Right renal cortex interstitium (tissue), 3 donors: ENCODE measurements at regions not wholly inside any gene's neighbourhood (a gene's known extent, or its start where the extent isn't known, plus 50 kb on each side); places are given as distances from the start of the nearest gene placed in this dataset.
"Not testable (repeated sequence)": the region's sequence is repeated elsewhere in the genome, so short reads cannot be mapped to it uniquely, and the experiment has no call there.

ENCODE experiments used
- DNase-seq, 3 donors: peaks; one replicate each; pipeline ENCODE4 v3.0.0-alpha.2; 2013; ENCODE audit warnings: low read depth in 3 of 3, low spot score in 2 of 3

DNA sequence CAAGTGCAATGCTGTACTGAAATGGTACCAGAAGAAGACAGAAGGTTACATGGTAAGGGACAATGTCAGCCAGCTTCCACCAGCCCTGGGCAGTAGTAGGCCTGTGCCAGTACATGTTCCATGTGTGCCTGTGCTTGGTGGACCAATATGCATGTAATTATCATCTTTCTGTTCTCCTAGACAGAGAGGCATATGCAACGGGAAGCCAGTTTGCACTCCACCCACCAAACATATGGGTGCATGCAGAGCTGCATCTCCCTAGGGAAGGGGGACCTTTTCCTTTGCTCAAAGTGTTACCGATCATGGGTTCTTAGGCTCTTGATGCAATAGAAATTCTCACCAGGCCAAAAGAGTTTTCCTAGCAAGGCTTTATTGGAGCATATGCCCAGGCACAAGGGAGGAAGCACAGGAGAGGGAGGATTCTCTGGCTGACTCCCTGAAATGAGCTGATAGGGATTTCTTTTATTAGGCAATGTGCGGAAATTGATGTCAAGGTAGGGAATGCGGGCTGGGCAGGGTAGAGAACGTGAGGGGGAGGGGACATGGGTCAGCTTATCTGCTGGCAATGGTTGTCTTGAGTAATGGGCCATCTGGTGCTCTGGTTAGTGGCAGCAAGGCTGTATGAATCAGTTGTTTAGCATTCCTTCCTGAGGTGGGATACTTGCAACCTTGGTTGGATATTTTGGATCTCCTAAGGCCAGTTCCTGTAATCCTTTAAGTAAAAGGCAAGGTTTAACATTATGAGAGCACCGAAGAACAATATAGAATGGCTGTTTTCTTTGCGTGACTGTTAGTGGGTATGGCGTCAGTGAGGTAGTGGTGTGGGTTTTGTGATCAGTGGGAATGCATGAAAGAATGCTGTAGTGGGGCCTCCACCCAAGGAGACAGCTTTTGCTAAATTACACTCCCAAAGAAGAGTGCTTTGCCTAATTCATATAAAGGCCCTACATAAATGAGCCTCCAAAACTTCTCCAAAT lies 102.5 kb downstream of the CDRT15L2 start:
- DNase-seq: not testable (repeated sequence)

DNA sequence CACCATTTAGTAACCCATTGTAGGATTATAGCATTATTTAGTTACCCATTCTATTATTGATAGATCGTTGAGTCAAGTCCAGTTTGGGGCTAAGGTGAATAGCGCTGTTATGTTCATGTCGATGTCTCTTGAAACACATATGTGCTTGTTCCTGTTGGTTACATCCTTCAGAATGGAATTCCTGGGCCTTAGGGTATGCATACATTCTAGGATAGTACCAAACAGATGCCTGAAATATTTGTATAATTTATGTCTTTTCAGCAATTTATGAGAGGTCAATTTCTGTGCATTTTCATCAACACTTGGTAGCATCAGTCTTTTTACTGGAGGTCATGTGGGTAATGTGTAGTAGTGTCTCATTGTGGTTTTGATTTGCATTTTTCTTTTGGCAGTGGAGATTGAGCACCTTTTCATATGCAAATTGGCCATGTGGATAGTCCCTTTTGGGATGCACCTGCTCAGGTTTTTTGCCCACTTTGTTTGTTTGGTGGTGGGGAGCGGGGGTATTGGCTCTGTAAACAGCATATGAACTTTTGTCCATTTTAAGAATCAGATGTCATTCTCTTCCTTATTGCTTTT lies 104.2 kb downstream of the CDRT15L2 start:
- not testable (repeated sequence) for DNase-seq

- not testable (repeated sequence) for DNase-seq
Measured at GRCh38 chr17:20684975-20685374, 105.5 kb downstream of the CDRT15L2 start.

GRCh38 chr17:20687584-20687983 lies 108.1 kb downstream of the CDRT15L2 start:
- DNase-seq: not testable (repeated sequence)

GRCh38 chr17:20689170-20689749 lies 109.7 kb downstream of the CDRT15L2 start:
- DNase-seq: not testable (repeated sequence)

DNA sequence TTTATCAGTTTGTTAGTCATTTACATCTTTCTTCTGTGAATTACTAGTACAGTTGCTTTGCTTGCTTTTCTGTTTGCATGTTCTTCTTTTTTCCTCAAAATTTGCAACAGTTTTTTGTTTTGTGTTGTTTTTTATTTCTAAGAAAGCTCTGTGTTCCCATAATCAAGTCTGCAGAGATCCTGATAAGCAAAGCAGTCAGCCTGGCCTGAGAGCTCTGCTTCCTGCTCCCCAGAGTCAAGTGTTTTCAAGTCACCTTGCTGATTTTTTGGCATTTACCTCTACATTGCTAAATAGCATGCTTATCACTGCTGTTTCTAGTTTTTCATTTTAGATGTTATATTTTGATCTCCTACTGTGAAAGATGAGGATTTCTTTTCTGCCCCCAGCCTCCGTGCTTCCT lies 113.2 kb downstream of the CDRT15L2 start:
- not testable (repeated sequence) for DNase-seq

DNA sequence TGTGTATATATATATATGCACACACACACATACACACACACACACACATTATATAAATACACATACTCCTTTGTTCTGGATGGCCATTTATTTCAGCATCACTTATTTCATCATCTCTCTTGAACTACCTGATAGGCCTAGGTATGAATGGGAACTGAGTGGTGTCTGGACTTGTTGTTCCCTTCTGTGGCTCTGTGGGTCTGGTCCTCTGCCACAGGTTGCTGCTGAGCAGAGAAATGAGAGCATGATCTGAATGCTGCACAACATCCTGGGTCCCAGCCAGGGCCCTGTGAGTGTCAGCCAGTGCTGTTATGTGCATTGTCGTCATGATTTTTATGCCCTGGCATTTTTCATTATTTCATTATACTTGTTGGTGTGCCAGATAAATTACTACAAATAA lies 116.3 kb downstream of the CDRT15L2 start:
- DNase-seq: not testable (repeated sequence)

DNA sequence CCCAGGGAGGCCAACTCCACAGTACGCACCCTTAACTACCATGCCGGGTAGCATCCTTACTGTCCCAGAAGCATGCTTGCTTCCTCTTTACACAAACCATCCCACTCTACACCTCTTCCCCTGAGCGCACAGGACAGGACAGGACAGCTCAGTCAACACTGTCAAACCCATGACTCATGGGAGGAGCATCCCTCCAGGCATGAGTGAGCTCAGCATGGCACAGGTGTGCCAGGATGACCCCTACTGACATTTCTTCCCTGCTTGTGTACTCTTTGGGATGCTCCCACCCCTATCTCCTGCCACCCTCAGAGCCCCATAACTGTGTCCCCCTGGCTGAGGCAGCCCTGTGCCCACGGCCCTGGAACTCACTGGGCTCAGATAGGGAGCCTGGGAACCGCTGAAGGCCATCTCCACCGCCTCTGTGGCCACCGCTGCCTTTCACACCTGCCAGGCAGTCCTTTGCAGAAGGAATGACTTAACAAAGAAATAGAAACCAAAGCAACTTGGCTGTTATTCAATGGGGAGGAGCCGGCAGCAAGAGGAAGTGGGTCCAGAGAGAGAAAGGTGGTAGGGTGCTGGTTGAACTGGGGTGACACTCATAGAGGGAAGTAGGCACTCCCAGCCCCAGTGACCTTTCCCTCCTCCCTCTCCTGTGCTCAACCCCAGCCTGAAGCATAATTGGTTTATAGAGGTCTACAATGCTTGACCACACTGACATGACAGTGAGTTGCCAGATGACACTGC lies 119.1 kb downstream of the CDRT15L2 start:
- not testable (repeated sequence) for DNase-seq

- not testable (repeated sequence) for DNase-seq
Measured at GRCh38 chr17:20700528-20700927, 121.0 kb downstream of the CDRT15L2 start.

DNA sequence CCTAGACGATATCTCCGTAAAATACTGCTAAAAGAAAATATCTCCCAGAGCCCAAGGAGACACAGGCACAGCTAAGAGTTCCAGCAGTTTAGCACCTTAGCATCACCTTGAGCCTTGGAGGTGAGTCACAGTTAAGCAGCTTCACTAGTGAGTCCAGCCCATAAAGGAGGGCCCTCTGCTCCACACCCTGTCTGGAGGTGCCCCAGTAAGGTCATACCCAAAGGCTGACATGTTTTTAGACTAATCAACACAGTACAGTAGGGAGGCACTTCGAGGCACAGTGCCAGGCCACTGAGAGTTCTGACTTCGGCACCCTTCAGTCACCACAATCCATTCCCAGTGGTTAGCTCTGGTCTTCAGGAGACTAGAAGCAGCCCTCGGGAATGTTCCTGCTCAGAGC lies 121.8 kb downstream of the CDRT15L2 start:
- not testable (repeated sequence) for DNase-seq

DNA sequence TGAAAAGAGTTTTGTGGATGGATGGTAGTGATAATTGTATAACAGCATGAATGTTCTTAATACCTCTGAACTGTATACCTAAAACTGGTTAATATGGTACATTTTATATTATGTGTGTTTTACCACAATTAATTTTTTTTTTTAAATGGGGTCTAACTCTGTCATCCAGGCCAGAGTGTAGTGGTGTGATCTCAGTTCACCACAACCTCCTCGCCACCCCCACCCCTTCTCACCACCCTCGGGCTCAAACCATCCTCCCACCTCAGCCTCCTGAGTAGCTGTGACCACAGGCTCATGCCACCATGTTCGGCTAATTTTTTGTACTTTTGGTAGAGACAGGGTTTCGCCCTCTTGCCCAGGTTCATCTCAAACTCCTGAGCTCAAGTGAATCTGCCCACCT lies 123.2 kb downstream of the CDRT15L2 start:
- DNase-seq: no peak

GRCh38 chr17:20703781-20704180 lies 124.3 kb downstream of the CDRT15L2 start:
- DNase-seq: no peak

GRCh38 chr17:20705186-20705585 lies 125.7 kb downstream of the CDRT15L2 start:
- DNase-seq: not testable (repeated sequence)

GRCh38 chr17:20706751-20707373 lies 127.3 kb downstream of the CDRT15L2 start:
- no peak for DNase-seq

- DNase-seq: not testable (repeated sequence)
Measured at GRCh38 chr17:20708821-20709220, 129.3 kb downstream of the CDRT15L2 start.

DNA sequence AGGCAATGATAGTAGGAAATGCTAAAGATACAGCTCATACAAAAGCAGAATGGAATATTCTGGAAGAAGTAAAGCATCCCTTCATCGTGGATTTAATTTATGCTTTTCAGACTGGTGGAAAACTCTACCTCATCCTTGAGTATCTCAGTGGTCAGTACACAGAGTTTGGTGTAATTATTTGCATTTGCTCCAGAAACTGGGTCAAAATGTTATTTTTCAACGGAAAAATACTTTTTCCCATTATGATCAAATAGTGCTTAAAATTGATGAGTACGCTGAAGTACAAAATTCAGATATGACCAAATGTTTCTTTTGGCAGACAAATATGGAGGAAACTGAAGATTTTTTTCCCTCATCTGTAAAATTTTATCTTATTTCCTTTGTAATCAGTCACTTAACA lies 137.0 kb downstream of the CDRT15L2 start:
- DNase-seq: not testable (repeated sequence)

- no peak for DNase-seq
Measured at GRCh38 chr17:20721171-20721570, 141.6 kb downstream of the CDRT15L2 start.

GRCh38 chr17:20724391-20724790 lies 144.9 kb downstream of the CDRT15L2 start:
- not testable (repeated sequence) for DNase-seq

DNA sequence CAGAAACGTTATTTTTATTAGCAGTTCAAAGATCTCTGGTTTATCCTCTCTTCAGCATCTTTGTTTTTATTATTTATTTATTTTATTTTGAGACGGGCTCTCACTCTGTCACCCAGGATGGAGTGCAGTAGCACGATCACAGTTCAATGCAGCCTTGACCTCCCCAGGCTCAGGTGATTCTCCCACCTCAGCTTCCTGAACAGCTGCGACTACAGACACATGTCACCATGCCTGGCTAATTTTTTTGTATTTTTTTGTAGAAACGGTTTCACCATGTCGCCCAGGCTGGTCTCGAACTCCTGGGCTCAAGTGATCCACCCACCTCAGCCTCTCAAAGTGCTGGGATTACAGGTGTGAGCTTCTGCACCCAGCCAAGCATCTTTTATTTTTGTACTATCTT lies 147.7 kb downstream of the CDRT15L2 start:
- not testable (repeated sequence) for DNase-seq

GRCh38 chr17:20728181-20728580 lies 148.7 kb downstream of the CDRT15L2 start:
- no peak for DNase-seq
